Astrocyte of the spinal cord (primary cell): ENCODE measurements at regions not wholly inside any gene's neighbourhood (a gene's known extent, or its start where the extent isn't known, plus 50 kb on each side); places are given as distances from the start of the nearest gene placed in this dataset.
A peak's percentile ranks its signal among the peaks of the same experiment; 100 is the strongest.

Experiments
- DNase-seq: peaks from one replicate; pipeline ENCODE4 v3.0.0; 2011; ENCODE audit warnings: low read depth, low spot score
- H3K4me3 ChIP-seq: 2 replicates; pipeline ENCODE4 v1.5.1; 2011; ENCODE audit warnings: low read depth, mild to moderate bottlenecking, low read length, moderate library complexity
- in situ Hi-C: cut with HindIII; loops from 2 replicates; pipeline ENCODE4 v1.10.0; 2017; ENCODE audit warnings: low sequenced_read_pairs
- TF ChIP-seq, protein P1 (sequence below): IDR thresholded peaks from 2 replicates; pipeline ENCODE4 v1.5.1; 2012; ENCODE audit warnings: low read depth, mild to moderate bottlenecking, low read length, inconsistent platforms

DNA sequence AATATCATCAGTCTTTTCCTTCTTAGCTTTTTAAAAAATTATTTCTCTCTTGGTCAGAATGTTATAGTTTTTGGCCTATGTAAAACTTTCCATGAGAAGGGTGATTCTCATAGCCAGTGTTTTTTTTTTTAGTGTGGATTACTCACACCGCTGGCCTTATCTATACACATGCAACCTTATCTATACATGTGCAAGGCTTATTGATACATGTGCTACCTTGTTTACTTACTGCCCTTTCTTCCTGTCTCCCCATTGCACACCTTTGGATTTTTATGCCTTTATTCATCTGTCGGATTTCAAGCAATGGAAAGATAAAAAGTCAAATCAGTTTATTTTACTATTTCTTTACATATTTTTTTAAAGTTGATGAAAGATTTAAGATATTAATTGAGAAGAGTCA lies 660.0 kb upstream of the FZD8 start:
- DNase-seq: no peak
- in situ Hi-C loops: no loop called here

DNA sequence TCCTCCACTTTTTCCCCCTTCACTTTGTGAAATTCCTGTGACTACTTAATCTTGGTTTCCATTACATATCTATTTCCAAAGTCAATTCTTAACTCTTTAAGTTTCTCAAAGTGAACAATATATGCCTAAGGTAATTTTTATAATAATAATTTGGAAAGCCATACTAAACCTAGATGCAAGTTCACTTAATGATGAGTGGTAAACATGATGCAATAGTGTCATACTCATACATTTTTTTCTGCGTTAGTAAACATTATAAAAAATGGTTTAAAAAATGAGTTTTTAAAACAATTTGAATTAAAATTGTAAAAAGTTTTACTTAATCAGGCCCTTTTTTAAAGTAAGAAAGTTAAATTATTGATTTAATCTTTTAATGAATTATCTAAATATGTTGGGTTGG lies 659.4 kb upstream of the FZD8 start:
- in situ Hi-C loops: no loop called here
- DNase-seq: no peak
- no peak overlapping the region for H3K4me3 ChIP-seq
- TF ChIP-seq, protein P1, sequence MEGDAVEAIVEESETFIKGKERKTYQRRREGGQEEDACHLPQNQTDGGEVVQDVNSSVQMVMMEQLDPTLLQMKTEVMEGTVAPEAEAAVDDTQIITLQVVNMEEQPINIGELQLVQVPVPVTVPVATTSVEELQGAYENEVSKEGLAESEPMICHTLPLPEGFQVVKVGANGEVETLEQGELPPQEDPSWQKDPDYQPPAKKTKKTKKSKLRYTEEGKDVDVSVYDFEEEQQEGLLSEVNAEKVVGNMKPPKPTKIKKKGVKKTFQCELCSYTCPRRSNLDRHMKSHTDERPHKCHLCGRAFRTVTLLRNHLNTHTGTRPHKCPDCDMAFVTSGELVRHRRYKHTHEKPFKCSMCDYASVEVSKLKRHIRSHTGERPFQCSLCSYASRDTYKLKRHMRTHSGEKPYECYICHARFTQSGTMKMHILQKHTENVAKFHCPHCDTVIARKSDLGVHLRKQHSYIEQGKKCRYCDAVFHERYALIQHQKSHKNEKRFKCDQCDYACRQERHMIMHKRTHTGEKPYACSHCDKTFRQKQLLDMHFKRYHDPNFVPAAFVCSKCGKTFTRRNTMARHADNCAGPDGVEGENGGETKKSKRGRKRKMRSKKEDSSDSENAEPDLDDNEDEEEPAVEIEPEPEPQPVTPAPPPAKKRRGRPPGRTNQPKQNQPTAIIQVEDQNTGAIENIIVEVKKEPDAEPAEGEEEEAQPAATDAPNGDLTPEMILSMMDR: no peak

More for the DNA sequence above, 660.0 kb upstream of the FZD8 start:
- no peak overlapping the region for H3K4me3 ChIP-seq
- TF ChIP-seq, protein P1: no peak

DNA sequence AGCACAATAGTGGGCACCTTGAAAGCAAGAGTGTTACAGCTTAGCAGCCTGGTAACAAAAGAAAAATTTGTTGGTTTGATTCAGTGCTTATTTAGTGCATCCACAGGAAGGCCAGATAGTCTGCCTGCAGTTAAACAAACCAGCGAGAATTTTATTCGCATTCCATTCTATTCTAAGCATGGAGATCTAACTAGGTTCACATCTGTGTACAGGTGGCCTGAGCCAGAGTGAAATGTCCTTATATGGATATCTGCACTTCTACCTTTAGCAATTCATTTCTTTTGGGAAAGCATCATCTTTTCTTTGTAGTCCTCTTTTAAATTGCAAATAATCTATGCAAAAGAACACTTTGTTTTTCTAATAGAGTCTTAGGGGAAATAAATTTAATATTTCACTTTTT lies 659.0 kb upstream of the FZD8 start:
- in situ Hi-C loops: no loop called here
- DNase-seq: no peak

DNA sequence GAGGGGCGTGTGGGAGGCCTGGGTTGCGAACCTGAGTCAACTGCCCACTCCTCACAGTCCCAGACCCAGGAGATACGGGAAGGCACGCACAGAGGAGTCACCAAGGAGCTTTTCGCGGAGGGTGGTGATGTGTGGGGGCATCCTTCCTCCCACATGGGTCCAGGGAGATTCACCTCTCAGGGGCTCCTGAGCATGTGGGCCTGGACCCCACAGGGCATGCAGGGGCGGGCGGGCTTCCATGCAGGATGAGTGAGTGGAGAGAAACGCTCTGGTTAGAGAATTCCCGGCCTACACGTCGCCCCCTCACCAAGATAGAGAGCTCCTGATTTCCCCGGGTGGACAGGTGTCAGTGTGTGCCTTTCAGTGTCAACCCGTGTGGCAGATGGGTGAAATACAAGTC lies 641.7 kb upstream of the FZD8 start:
- no peak for DNase-seq
- in situ Hi-C loops: no loop called here
- TF ChIP-seq, protein P1: no peak
- H3K4me3 ChIP-seq: no peak overlapping the region

More for the DNA sequence above, 659.0 kb upstream of the FZD8 start:
- no peak overlapping the region for H3K4me3 ChIP-seq
- TF ChIP-seq, protein P1: no peak

DNA sequence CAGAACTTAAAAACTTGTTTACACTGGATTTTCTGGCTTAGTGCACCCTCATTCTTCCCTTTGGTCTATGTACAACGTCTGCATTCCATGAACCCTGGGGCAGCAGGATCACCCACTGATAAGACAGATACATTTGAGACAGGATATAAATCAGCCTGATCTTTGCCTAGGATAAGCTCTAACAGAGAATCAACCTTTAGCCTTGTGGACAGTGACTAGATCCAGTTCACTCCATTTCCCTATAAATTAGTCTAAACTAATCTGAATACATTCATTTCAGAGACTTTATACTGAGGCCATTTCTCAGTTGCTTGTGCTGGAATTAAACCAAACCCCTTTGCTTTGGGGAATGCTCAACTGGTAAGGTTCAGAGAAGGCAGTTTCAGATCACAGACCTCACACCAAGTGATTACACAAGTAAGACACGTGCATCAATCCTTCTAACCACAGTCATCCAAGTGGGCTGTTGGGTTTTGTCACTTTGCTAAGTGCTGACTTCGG lies 639.8 kb upstream of the FZD8 start:
- no peak overlapping the region for H3K4me3 ChIP-seq
- DNase-seq: no peak
- in situ Hi-C loops: no loop called here
- TF ChIP-seq, protein P1: no peak

DNA sequence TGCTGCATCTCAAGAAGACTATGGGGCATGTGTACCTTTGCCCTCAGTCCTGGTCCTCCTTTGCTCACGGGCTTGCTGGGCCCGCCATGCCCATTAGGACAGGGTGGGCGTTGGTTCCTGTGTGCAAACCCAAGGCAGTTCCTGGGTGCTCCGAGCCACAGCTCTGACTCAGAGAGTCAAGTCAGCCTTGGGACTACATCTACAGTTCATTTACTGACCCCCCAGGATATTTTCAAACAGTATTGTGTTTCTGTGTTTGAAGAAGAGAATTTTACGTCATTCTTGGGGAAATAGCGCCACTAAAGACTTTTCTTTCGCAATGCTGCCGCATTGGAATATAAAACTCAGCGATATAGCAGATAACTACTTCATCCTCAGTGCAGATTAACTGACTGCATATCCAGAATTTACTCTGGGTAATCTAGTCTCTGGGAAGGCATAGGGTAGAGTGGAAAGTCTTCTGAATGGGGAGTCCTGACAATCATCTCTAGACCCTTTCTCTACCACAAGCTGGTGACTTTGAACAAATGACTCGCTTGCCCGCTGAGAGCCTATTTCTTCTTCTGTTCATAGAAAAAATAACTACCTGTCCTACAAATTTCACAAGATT lies 638.9 kb upstream of the FZD8 start:
- DNase-seq: peak; percentile 1
- in situ Hi-C loops: no loop called here
- TF ChIP-seq, protein P1: no peak
- H3K4me3 ChIP-seq: no peak overlapping the region
